SU-DHL-6 (cell line): ENCODE measurements at regions not wholly inside any gene's neighbourhood (a gene's known extent, or its start where the extent isn't known, plus 50 kb on each side); places are given as distances from the start of the nearest gene placed in this dataset.

ENCODE experiments used
- H2AFZ ChIP-seq: fragments of 200-600 bp; sonication (generic); 2 replicates; pipeline ENCODE4 v1.6.1; 2014; ENCODE audit warnings: low read depth, mild to moderate bottlenecking, moderate library complexity, mixed read lengths, antibody characterized with exemption, low read length; ENCODE audit not compliant: severe bottlenecking
- H3F3A ChIP-seq: fragments of 200-600 bp; shearing (Covaris generic); 2 replicates; pipeline ENCODE4 v1.6.0; 2016; ENCODE audit warnings: antibody characterized with exemption, mild to moderate bottlenecking; ENCODE audit not compliant: insufficient read depth
- H3K27ac ChIP-seq: fragments of 200-600 bp; sonication (generic); 2 replicates; pipeline ENCODE4 v1.5.1; 2016; ENCODE audit warnings: low read depth, mild to moderate bottlenecking, low read length, moderate library complexity, mixed read lengths
- H3K27me3 ChIP-seq: fragments of 200-600 bp; sonication (generic), shearing (Covaris generic); 2 replicates; pipeline ENCODE4 v1.6.0; 2014; ENCODE audit warnings: mild to moderate bottlenecking, low read length
- H3K36me3 ChIP-seq: fragments of 200-600 bp; sonication (generic); 2 replicates; pipeline ENCODE4 v1.6.1; 2014; ENCODE audit warnings: mild to moderate bottlenecking, low read length, mixed read lengths
- H3K4me2 ChIP-seq: fragments of 300-600, 200-600 bp; shearing (Covaris generic), sonication (generic); 2 replicates; pipeline ENCODE4 v1.6.0; 2014; ENCODE audit warnings: low read length, low read depth, mild to moderate bottlenecking; ENCODE audit not compliant: poor library complexity, severe bottlenecking
- H3K4me3 ChIP-seq: fragments of 200-600 bp; sonication (generic); 2 replicates; pipeline ENCODE4 v1.5.1; 2014; ENCODE audit warnings: antibody characterized with exemption, low read length, mild to moderate bottlenecking, mixed read lengths; ENCODE audit not compliant: insufficient read depth, poor library complexity, severe bottlenecking
- H3K79me2 ChIP-seq: fragments of 200-600 bp; sonication (generic); 2 replicates; pipeline ENCODE4 v1.6.1; 2014; ENCODE audit warnings: mild to moderate bottlenecking, low read length, moderate library complexity; ENCODE audit not compliant: insufficient read depth
- H3K9ac ChIP-seq: fragments of 200-600 bp; sonication (generic); 2 replicates; pipeline ENCODE4 v1.7.0; 2014; ENCODE audit warnings: mild to moderate bottlenecking, low read length
- H3K9me2 ChIP-seq: fragments of 200-600 bp; sonication (generic); replicated peaks from 2 replicates; pipeline ENCODE4 v1.6.1; 2014; ENCODE audit warnings: low read length; ENCODE audit not compliant: insufficient read depth
- H3K9me3 ChIP-seq: fragments of 200-600 bp; sonication (generic); 2 replicates; pipeline ENCODE4 v1.6.1; 2014; ENCODE audit warnings: low read length, mixed read lengths; ENCODE audit not compliant: insufficient read depth
- H4K20me1 ChIP-seq: fragments of 200-600 bp; sonication (generic); 2 replicates; pipeline ENCODE4 v1.6.1; 2014; ENCODE audit warnings: low read depth, mild to moderate bottlenecking, antibody characterized with exemption, low read length, moderate library complexity, mixed read lengths
- EZH2phosphoT487 ChIP-seq: fragments of 200-600 bp; sonication (generic), shearing (Covaris generic); conservative IDR thresholded peaks from 2 replicates; pipeline ENCODE4 v1.6.1; 2018; ENCODE audit warnings: mild to moderate bottlenecking, antibody characterized with exemption, low read length, moderate library complexity, mixed read lengths
- TF ChIP-seq, protein P1 (sequence below): fragments of 200-600 bp; sonication (generic); IDR thresholded peaks from one replicate; pipeline ENCODE4 v1.5.1; 2017; ENCODE audit warnings: antibody characterized with exemption, mild to moderate bottlenecking, low read length, moderate library complexity; ENCODE audit not compliant: insufficient read depth, poor library complexity, severe bottlenecking

DNA sequence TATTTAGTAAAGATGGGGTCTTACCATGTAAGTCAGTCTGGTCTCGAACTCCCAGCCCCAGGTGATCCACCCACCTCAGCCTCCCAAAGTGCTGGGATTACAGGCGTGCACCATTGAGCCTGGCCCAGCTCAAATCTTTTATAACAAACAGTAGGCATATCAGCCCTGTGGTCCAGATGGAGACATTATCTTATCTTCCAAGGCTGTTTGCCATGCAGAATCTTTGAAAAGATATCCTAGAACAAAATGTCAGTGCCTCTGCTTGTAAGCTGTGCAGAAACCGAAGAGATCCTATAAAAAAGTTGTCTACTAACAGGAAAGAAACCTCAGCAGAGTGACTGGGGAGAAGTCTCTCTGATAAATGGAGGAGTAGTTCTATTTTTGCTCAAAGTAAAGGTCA is 142.1 kb downstream of the PTH2R start:
- no peak overlapping the region for H3K9ac ChIP-seq
- TF ChIP-seq EZH2phosphoT487: no peak
- TF ChIP-seq, protein P1, sequence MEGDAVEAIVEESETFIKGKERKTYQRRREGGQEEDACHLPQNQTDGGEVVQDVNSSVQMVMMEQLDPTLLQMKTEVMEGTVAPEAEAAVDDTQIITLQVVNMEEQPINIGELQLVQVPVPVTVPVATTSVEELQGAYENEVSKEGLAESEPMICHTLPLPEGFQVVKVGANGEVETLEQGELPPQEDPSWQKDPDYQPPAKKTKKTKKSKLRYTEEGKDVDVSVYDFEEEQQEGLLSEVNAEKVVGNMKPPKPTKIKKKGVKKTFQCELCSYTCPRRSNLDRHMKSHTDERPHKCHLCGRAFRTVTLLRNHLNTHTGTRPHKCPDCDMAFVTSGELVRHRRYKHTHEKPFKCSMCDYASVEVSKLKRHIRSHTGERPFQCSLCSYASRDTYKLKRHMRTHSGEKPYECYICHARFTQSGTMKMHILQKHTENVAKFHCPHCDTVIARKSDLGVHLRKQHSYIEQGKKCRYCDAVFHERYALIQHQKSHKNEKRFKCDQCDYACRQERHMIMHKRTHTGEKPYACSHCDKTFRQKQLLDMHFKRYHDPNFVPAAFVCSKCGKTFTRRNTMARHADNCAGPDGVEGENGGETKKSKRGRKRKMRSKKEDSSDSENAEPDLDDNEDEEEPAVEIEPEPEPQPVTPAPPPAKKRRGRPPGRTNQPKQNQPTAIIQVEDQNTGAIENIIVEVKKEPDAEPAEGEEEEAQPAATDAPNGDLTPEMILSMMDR: no peak
- H3K9me2 ChIP-seq: no peaks in the 10 kb centered on the region
- H2AFZ ChIP-seq: no peak overlapping the region
- H3K27me3 ChIP-seq: no peaks in the 10 kb centered on the region
- H3K27ac ChIP-seq: no peak overlapping the region
- no peaks in the 10 kb centered on the region for H3K36me3 ChIP-seq
- no peaks in the 10 kb centered on the region for H3K9me3 ChIP-seq
- no peaks in the 10 kb centered on the region for H3F3A ChIP-seq
- H4K20me1 ChIP-seq: no peaks in the 10 kb centered on the region
- no peaks in the 10 kb centered on the region for H3K79me2 ChIP-seq
- no peak overlapping the region for H3K4me3 ChIP-seq
- no peak overlapping the region for H3K4me2 ChIP-seq

DNA sequence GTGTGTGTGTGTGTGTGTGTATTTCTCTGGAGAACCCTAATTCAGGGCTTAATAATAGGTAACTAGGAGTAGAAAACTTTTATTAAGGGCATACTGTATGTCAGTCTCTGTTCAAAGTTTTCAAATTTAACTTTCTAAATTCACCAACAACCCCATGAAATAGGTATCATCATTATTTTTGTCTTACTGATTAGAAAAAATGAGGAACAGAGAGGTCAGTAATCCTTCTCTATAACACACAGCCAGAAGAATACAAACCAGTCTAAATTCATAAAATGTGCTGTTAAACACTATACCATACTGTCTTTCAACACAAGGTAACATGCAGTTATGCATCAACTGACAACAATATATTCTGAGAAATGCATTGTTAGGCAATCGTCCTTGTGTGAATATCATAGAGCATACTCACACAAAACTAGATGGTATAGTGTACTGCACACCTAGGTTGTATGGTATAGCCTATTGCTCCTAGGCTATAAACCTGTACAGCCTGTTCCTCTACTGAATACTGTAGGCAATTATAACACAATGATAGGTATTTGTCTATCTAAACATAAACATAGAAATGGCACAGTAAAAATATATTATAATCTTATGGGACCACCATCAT is 143.1 kb downstream of the PTH2R start:
- H3K9me2 ChIP-seq: no peaks in the 10 kb centered on the region
- no peak overlapping the region for H3K27ac ChIP-seq
- no peak overlapping the region for H3K4me2 ChIP-seq
- H3K27me3 ChIP-seq: no peaks in the 10 kb centered on the region
- H4K20me1 ChIP-seq: no peaks in the 10 kb centered on the region
- no peak overlapping the region for H3K9ac ChIP-seq
- no peaks in the 10 kb centered on the region for H3F3A ChIP-seq
- no peaks in the 10 kb centered on the region for H3K36me3 ChIP-seq
- H2AFZ ChIP-seq: no peak overlapping the region
- no peak overlapping the region for H3K4me3 ChIP-seq
- TF ChIP-seq, protein P1: no peak
- no peak for TF ChIP-seq EZH2phosphoT487
- no peaks in the 10 kb centered on the region for H3K79me2 ChIP-seq
- no peaks in the 10 kb centered on the region for H3K9me3 ChIP-seq

GRCh38 chr2:208552943-208553342 is 146.4 kb downstream of the PTH2R start:
- Histone ChIP-seq H3K9me3 (no peaks in the 10 kb centered on the region), H4K20me1 (no peaks in the 10 kb centered on the region), H3K4me3 (no peak overlapping the region), H2AFZ (no peak overlapping the region), H3K36me3 (no peaks in the 10 kb centered on the region), H3K79me2 (no peaks in the 10 kb centered on the region), H3K27me3 (no peaks in the 10 kb centered on the region), H3K9me2 (no peaks in the 10 kb centered on the region), H3K9ac (no peak overlapping the region), H3F3A (no peaks in the 10 kb centered on the region), H3K4me2 (no peak overlapping the region), H3K27ac (no peak overlapping the region)
- TF ChIP-seq EZH2phosphoT487: no peak
- TF ChIP-seq, protein P1: no peak
